Stomach (tissue), 8 donors: ENCODE measurements at regions not wholly inside any gene's neighbourhood (a gene's known extent, or its start where the extent isn't known, plus 50 kb on each side); places are given as distances from the start of the nearest gene placed in this dataset.

ENCODE experiments used
- DNase-seq, 2 donors: peaks; one replicate each; pipeline versions ENCODE4 v3.0.0 to v3.0.0-alpha.2; 2013 to 2019
- H3K27ac ChIP-seq, 5 donors: fragments of 200-600 bp in 4 of 5; sonication (generic) in 4 of 5; one replicate each; pipeline ENCODE4 v1.5.1; 2013 to 2019; ENCODE audit warnings: mild to moderate bottlenecking in 1 of 5, moderate library complexity in 1 of 5
- H3K27me3 ChIP-seq, 3 donors: fragments of 200-600 bp; sonication (generic); one replicate each; pipeline ENCODE4 v1.5.1; 2017 to 2019; ENCODE audit warnings: mixed run types in 1 of 3
- H3K36me3 ChIP-seq, 4 donors: fragments of 200-600 bp; sonication (generic); 1 replicate in 3 of 4; 2 replicates in 1 of 4; pipeline ENCODE4 v1.5.1; 2016 to 2019
- H3K4me1 ChIP-seq, 4 donors: fragments of 200-600 bp; sonication (generic); one replicate each; pipeline ENCODE4 v1.5.1; 2016 to 2019
- H3K4me3 ChIP-seq, 4 donors: fragments of 200-600 bp; sonication (generic) in 3 of 4; one replicate each; pipeline ENCODE4 v1.5.1; 2016 to 2019; ENCODE audit warnings: mild to moderate bottlenecking in 1 of 4
- H3K9me3 ChIP-seq, 4 donors: fragments of 200-600 bp; sonication (generic); one replicate each; pipeline ENCODE4 v1.5.1; 2016 to 2019
- EP300 ChIP-seq: sonication (generic); formaldehyde crosslinking; IDR thresholded peaks from one replicate; pipeline ENCODE4 v1.6.1; 2017; ENCODE audit warnings: antibody characterized with exemption
- POLR2A ChIP-seq, 4 donors: fragments of 450-650 bp; IDR thresholded peaks; one replicate each; pipeline ENCODE4 v1.6.1; 2016; ENCODE audit warnings: antibody characterized with exemption in 4 of 4, control low read depth in 2 of 4, mild to moderate bottlenecking in 1 of 4, moderate library complexity in 1 of 4
- POLR2AphosphoS5 ChIP-seq, 3 donors: sonication (generic); formaldehyde crosslinking; IDR thresholded peaks; one replicate each; pipeline ENCODE4 v1.6.1; 2016; ENCODE audit warnings: antibody characterized with exemption in 3 of 3
- WGBS, 5 donors: extraction: QIAGEN DNeasy Blood & Tissue Kit in 3 of 5; methylation state at CpG; one replicate each; pipeline versions ENCODE4 v1.1.5 to v1.1.7; 2013 to 2018; 5-methylcytosine and 5-hydroxymethylcytosine counted together
- intact Hi-C: fragments of 100-400 bp; cut with DNase I; formaldehyde crosslinking; loops from one replicate; pipeline ENCODE4 v1.15.1; 2023; ENCODE audit warnings: low total_unique reads
- TF ChIP-seq, protein P1 (sequence below), 7 experiments: fragments of 450-650 bp in 4 of 7; fragments of 200-600 bp in 3 of 7; sonication (generic) in 3 of 7; IDR thresholded peaks; one replicate each; pipeline ENCODE4 v1.5.1; 2016 to 2019; ENCODE audit warnings: antibody characterized with exemption in 7 of 7, control low read depth in 2 of 7, mild to moderate bottlenecking in 1 of 7
- donor health status: healthy with polysubstance abuse.
- donor health status: Bipolar disorder and iron deficiency.
- donor health status: healthy.

- Histone ChIP-seq H3K27me3 (no peaks in the 10 kb centered on the region), H3K4me3 (no peak overlapping the region), H3K36me3 (no peaks in the 10 kb centered on the region), H3K9me3 (no peaks in the 10 kb centered on the region), H3K4me1 (peaks cover 0 to 4% (median 0%) of the 10 kb centered on the region in 4 donors), H3K27ac (no peak overlapping the region)
- no peak for DNase-seq
- TF ChIP-seq POLR2AphosphoS5 (IDR thresholded peaks at IDR 0.05) (no peak), EP300 (no peak), POLR2A (IDR thresholded peaks at IDR 0.05) (no peak)
- TF ChIP-seq, protein P1, sequence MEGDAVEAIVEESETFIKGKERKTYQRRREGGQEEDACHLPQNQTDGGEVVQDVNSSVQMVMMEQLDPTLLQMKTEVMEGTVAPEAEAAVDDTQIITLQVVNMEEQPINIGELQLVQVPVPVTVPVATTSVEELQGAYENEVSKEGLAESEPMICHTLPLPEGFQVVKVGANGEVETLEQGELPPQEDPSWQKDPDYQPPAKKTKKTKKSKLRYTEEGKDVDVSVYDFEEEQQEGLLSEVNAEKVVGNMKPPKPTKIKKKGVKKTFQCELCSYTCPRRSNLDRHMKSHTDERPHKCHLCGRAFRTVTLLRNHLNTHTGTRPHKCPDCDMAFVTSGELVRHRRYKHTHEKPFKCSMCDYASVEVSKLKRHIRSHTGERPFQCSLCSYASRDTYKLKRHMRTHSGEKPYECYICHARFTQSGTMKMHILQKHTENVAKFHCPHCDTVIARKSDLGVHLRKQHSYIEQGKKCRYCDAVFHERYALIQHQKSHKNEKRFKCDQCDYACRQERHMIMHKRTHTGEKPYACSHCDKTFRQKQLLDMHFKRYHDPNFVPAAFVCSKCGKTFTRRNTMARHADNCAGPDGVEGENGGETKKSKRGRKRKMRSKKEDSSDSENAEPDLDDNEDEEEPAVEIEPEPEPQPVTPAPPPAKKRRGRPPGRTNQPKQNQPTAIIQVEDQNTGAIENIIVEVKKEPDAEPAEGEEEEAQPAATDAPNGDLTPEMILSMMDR (IDR thresholded peaks at IDR 0.05): no peak
- intact Hi-C loops: no loop called here
Observed at GRCh38 chr1:88544195-88544594, 139.9 kb upstream of the PKN2 start.

GRCh38 chr1:88549536-88549935 is 134.5 kb upstream of the PKN2 start:
- TF ChIP-seq, protein P1 (IDR thresholded peaks at IDR 0.05): peak in 3 of 7 experiments; percentile 10 to 15 (median 10)
- no peak for TF ChIP-seq POLR2AphosphoS5 (IDR thresholded peaks at IDR 0.05)
- TF ChIP-seq EP300: no peak
- TF ChIP-seq POLR2A (IDR thresholded peaks at IDR 0.05): no peak
- Histone ChIP-seq H3K9me3 (no peaks in the 10 kb centered on the region), H3K27me3 (no peaks in the 10 kb centered on the region), H3K4me1 (no peaks in the 10 kb centered on the region), H3K27ac (no peak overlapping the region), H3K4me3 (no peak overlapping the region), H3K36me3 (no peaks in the 10 kb centered on the region)
- intact Hi-C loops: no loop called here
- 7 to 34% (median 20%) methylated on average over 1 of the region's 1 CpG for WGBS, 5 donors
- DNase-seq: peak in 1 of 2 donors; percentile 29

DNA sequence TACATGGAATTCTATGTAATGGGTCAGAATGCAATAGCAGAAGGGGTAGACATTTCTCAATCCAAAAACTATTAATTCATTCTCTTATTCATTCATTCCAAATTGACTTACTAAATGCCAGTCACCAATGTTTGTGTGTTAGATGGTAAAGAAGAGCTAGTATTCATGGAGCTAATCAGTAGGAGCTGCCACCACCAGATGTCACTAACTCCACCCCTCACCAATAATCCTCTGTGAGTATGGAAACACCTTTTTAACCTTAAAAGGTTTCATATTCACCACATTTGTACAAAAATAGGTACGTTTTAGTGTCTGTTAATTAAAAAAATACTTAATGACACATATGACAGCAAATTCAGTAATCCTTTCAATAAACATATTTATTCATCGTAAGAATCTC is 131.8 kb upstream of the PKN2 start:
- 77 to 91% (median 89%) methylated on average over 2 of the region's 2 CpGs for WGBS, 5 donors
- no peaks in the 10 kb centered on the region for H3K27me3 ChIP-seq
- no peaks in the 10 kb centered on the region for H3K4me1 ChIP-seq
- DNase-seq: no peak
- no peak overlapping the region for H3K27ac ChIP-seq
- H3K4me3 ChIP-seq: no peak overlapping the region
- H3K9me3 ChIP-seq: no peaks in the 10 kb centered on the region
- no peaks in the 10 kb centered on the region for H3K36me3 ChIP-seq
- intact Hi-C loops: no loop called here
- TF ChIP-seq EP300 (no peak), POLR2AphosphoS5 (IDR thresholded peaks at IDR 0.05) (no peak), POLR2A (IDR thresholded peaks at IDR 0.05) (no peak)
- TF ChIP-seq, protein P1 (IDR thresholded peaks at IDR 0.05): no peak

DNA sequence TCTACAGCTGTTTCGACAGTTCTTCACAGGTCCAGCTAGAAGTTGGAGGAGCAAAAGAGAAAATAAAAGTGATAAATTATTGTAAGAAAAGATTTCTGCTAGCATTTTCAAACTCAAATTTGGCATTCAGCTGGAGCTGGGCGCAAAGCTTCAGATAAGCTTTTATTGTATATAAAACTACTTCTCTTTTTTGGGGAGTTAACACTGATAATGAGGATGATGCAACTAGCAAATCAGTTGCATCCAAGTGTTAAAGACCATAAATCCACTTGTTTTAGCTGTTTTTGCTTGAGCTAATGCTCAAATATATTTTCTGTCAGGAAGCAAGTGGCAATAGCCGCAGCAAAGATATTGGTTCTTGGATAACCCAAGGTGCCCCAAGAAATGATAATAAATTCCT is 127.1 kb upstream of the PKN2 start:
- Histone ChIP-seq H3K4me1 (no peaks in the 10 kb centered on the region), H3K27me3 (no peaks in the 10 kb centered on the region), H3K4me3 (no peak overlapping the region), H3K9me3 (no peaks in the 10 kb centered on the region), H3K27ac (no peak overlapping the region), H3K36me3 (no peaks in the 10 kb centered on the region)
- WGBS, 5 donors: 81 to 91% (median 90%) methylated on average over 3 of the region's 3 CpGs
- TF ChIP-seq POLR2A (IDR thresholded peaks at IDR 0.05): no peak
- no peak for TF ChIP-seq EP300
- no peak for TF ChIP-seq POLR2AphosphoS5 (IDR thresholded peaks at IDR 0.05)
- TF ChIP-seq, protein P1 (IDR thresholded peaks at IDR 0.05): no peak
- intact Hi-C loops: no loop called here
- no peak for DNase-seq
